ENCODE measurements at regions not wholly inside any gene's neighbourhood (a gene's known extent, or its start where the extent isn't known, plus 50 kb on each side); places are given as distances from the start of the nearest gene placed in this dataset.

DNA sequence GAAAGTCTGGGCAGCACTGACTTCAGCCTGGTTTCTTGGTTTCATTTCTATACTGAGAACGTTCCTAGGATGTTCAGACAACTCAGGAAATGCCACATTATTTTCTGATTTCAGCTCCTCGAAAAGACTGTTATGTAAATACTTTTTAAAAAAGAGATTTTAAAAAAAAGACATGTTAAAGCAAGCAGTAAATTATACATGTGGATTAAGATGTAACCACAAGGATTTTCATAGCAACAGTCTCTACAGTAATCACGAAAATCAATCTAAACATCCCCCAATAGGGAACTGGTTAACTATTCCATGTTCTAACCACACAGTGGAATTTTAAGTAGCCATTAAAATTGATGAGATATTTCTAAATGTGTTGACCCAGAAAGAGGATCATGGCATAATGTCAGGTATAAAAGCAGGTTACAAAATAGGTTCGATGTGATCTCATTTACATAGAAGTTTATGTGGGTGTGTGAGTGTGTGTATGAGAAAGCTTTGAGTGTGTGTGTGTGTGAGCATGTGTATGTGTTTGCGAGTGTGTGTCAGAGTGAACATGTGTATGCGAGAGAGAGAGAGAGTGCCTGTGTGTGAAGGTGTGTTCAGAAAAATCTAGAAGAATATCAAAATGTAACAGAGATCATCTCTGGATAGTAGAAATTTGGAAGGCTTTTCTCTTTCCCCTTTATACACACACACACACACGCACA is 63.0 kb upstream of the ERCC4 start:
- 100% methylated on average over 1 of the region's 7 CpGs for WGBS (ENCODE audit: insufficient coverage)
- Mint-ChIP-seq H3K9me3 (peaks cover 0 to 10% (median 2%) of the 10 kb centered on the region in 7 donors), H3K27ac (no peak overlapping the region), H3K27me3 (ENCODE audit: low read depth in 3 of 3) (peaks cover 0 to 6% (median 1%) of the 10 kb centered on the region in 3 donors), H3K4me1 (no peaks in the 10 kb centered on the region), H3K36me3 (no peaks in the 10 kb centered on the region), H3K4me3 (no peak overlapping the region)
- no peak overlapping the region for H3K9ac ChIP-seq (ENCODE audit: insufficient read depth, low read length, poor library complexity, severe bottlenecking)
- no peak overlapping the region for H2AFZ ChIP-seq (ENCODE audit: insufficient read depth, low read depth, low read length, poor library complexity, severe bottlenecking)
- no peak for DNase-seq
- no peaks in the 10 kb centered on the region for H3K4me1 ChIP-seq (ENCODE audit: control insufficient read depth in 1 of 2, insufficient read depth in 2 of 2, low read length in 2 of 2)
- no peaks in the 10 kb centered on the region for H3K27me3 ChIP-seq (ENCODE audit: control insufficient read depth in 2 of 2, insufficient read depth in 2 of 2, low read length in 2 of 2)
- intact Hi-C loops (cut with micrococcal nuclease) = no loop called here
- no peak overlapping the region for H3K27ac ChIP-seq (ENCODE audit: low read depth in 1 of 2, low read length in 2 of 2)
- no peaks in the 10 kb centered on the region for H4K20me1 ChIP-seq (ENCODE audit: insufficient read depth, low read length)
- H3K9me3 ChIP-seq (replicated peaks in 1 of 2; ENCODE audit: control insufficient read depth in 1 of 2, insufficient read depth in 1 of 2, low read length in 2 of 2) = no peaks in the 10 kb centered on the region
- H3K4me2 ChIP-seq (replicated peaks; ENCODE audit: extremely low read depth, low read length, poor library complexity, severe bottlenecking) = no peak overlapping the region
- no peaks in the 10 kb centered on the region for H3K36me3 ChIP-seq (replicated peaks in 1 of 2; ENCODE audit: control insufficient read depth in 1 of 2, insufficient read depth in 2 of 2, low read length in 2 of 2)
- TF ChIP-seq, protein P1, sequence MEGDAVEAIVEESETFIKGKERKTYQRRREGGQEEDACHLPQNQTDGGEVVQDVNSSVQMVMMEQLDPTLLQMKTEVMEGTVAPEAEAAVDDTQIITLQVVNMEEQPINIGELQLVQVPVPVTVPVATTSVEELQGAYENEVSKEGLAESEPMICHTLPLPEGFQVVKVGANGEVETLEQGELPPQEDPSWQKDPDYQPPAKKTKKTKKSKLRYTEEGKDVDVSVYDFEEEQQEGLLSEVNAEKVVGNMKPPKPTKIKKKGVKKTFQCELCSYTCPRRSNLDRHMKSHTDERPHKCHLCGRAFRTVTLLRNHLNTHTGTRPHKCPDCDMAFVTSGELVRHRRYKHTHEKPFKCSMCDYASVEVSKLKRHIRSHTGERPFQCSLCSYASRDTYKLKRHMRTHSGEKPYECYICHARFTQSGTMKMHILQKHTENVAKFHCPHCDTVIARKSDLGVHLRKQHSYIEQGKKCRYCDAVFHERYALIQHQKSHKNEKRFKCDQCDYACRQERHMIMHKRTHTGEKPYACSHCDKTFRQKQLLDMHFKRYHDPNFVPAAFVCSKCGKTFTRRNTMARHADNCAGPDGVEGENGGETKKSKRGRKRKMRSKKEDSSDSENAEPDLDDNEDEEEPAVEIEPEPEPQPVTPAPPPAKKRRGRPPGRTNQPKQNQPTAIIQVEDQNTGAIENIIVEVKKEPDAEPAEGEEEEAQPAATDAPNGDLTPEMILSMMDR (IDR thresholded peaks at IDR 0.05) = no peak
- H3K79me2 ChIP-seq (ENCODE audit: insufficient read depth, low read length) = no peaks in the 10 kb centered on the region
- H3K4me3 ChIP-seq (replicated peaks in 1 of 3; ENCODE audit: low read depth in 2 of 3, low read length in 3 of 3) = no peak overlapping the region

DNA sequence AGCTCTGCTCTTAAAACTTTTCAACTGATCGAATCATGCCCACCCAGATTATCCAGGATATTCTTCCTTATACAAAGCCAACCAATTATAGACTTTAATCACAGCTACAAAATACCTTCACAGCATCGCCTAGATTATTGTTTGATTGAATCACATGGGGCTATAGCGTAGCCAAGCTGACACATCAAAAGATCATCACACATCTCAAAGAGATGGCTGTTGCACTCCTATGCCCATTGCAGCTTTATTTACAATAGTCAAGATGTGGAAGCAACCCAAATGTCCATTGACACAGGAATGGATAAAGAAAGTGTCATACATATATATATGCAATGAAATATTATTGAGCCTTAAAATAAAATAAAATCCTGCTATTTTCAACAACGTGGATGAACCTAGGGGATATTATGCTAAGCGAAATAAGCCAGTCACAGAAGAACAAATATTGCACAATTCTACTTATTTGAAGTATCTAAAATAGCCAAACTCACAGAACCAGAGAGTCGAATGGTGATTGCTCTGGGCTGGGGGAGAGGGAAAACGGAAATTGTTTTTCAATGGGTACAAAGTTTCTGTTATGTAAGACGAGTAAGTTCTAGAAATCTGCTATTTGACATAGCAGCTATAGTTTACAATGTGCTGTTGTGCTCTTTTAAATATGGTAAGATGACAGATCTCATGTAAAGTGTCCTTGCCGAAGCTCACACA is 60.9 kb upstream of the ERCC4 start:
- H3K4me1 Mint-ChIP-seq = no peaks in the 10 kb centered on the region
- Histone ChIP-seq H3K4me1 (ENCODE audit: control insufficient read depth in 1 of 2, insufficient read depth in 2 of 2, low read length in 2 of 2) (no peaks in the 10 kb centered on the region), H3K4me3 (replicated peaks in 1 of 3; ENCODE audit: low read depth in 2 of 3, low read length in 3 of 3) (no peak overlapping the region), H3K4me2 (replicated peaks; ENCODE audit: extremely low read depth, low read length, poor library complexity, severe bottlenecking) (no peak overlapping the region), H3K27me3 (ENCODE audit: control insufficient read depth in 2 of 2, insufficient read depth in 2 of 2, low read length in 2 of 2) (no peaks in the 10 kb centered on the region), H3K27ac (ENCODE audit: low read depth in 1 of 2, low read length in 2 of 2) (no peak overlapping the region), H3K9me3 (replicated peaks in 1 of 2; ENCODE audit: control insufficient read depth in 1 of 2, insufficient read depth in 1 of 2, low read length in 2 of 2) (peaks cover 0 to 11% of the 10 kb centered on the region in 2 donors), H2AFZ (ENCODE audit: insufficient read depth, low read depth, low read length, poor library complexity, severe bottlenecking) (no peak overlapping the region), H3K9ac (ENCODE audit: insufficient read depth, low read length, poor library complexity, severe bottlenecking) (no peak overlapping the region), H4K20me1 (ENCODE audit: insufficient read depth, low read length) (no peaks in the 10 kb centered on the region), H3K36me3 (replicated peaks in 1 of 2; ENCODE audit: control insufficient read depth in 1 of 2, insufficient read depth in 2 of 2, low read length in 2 of 2) (no peaks in the 10 kb centered on the region), H3K79me2 (ENCODE audit: insufficient read depth, low read length) (no peaks in the 10 kb centered on the region)
- WGBS (ENCODE audit: insufficient coverage) = 100% methylated on average over 2 of the region's 9 CpGs
- peaks cover 2 to 21% (median 3%) of the 10 kb centered on the region in 7 donors for H3K9me3 Mint-ChIP-seq
- no peak overlapping the region for H3K4me3 Mint-ChIP-seq
- TF ChIP-seq, protein P1 (IDR thresholded peaks at IDR 0.05) = no peak
- intact Hi-C loops (cut with micrococcal nuclease) = no loop called here
- peaks cover 0 to 6% (median 0%) of the 10 kb centered on the region in 3 donors for H3K27me3 Mint-ChIP-seq (ENCODE audit: low read depth in 3 of 3)
- no peak for DNase-seq
- no peak overlapping the region for H3K27ac Mint-ChIP-seq
- H3K36me3 Mint-ChIP-seq = no peaks in the 10 kb centered on the region

All from CD14-positive monocyte (primary cell).